ENCODE measurements at regions not wholly inside any gene's neighbourhood (a gene's known extent, or its start where the extent isn't known, plus 50 kb on each side); places are given as distances from the start of the nearest gene placed in this dataset.

- TF ChIP-seq, protein P1, sequence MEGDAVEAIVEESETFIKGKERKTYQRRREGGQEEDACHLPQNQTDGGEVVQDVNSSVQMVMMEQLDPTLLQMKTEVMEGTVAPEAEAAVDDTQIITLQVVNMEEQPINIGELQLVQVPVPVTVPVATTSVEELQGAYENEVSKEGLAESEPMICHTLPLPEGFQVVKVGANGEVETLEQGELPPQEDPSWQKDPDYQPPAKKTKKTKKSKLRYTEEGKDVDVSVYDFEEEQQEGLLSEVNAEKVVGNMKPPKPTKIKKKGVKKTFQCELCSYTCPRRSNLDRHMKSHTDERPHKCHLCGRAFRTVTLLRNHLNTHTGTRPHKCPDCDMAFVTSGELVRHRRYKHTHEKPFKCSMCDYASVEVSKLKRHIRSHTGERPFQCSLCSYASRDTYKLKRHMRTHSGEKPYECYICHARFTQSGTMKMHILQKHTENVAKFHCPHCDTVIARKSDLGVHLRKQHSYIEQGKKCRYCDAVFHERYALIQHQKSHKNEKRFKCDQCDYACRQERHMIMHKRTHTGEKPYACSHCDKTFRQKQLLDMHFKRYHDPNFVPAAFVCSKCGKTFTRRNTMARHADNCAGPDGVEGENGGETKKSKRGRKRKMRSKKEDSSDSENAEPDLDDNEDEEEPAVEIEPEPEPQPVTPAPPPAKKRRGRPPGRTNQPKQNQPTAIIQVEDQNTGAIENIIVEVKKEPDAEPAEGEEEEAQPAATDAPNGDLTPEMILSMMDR (IDR thresholded peaks at IDR 0.05 in 2 of 3, conservative IDR thresholded peaks at IDR 0.05 in 1 of 3; ENCODE audit: control insufficient read depth in 2 of 3, extremely low read depth in 1 of 3, insufficient read depth in 1 of 3, low read depth in 3 of 3, low read length in 3 of 3): no peak
Measured at GRCh38 chr1:106676021-106676420, 380.5 kb upstream of the PRMT6 start (continued).

DNA sequence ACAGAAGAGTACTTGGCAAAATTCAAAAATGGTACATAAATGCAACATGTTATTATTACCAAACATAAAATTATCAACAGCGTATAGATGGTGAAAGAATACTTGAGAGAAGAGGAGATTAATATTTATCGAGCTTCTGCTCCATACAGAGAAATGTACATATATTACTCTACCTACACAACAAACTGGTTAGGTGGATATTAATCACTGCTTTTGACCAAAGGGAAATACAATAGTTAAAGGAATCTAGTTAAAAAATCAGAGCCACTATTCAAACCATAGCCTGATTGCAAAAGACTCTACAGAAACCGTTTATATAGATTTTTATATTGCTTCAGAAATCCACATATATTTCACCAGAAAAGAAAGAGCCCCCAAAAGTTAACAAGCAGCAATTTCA lies 379.3 kb upstream of the PRMT6 start:
- no peak for ATAC-seq
- Histone ChIP-seq H4K20me1 (ENCODE audit: control insufficient read depth, insufficient read depth) (no peaks in the 10 kb centered on the region), H3K27me3 (replicated peaks in 1 of 2; ENCODE audit: control insufficient read depth in 2 of 2, insufficient read depth in 2 of 2, low read length in 1 of 2) (no peaks in the 10 kb centered on the region), H3K4me3 (no peak overlapping the region), H3K9me3 (replicated peaks; ENCODE audit: control insufficient read depth, insufficient read depth, low read length) (no peaks in the 10 kb centered on the region), H2AFZ (ENCODE audit: control insufficient read depth, low read depth, low read length) (no peak overlapping the region), H3K4me2 (ENCODE audit: control insufficient read depth, insufficient read depth) (no peak overlapping the region), H3K27ac (ENCODE audit: control insufficient read depth, insufficient read depth) (no peak overlapping the region), H3K79me2 (ENCODE audit: control insufficient read depth, insufficient read depth, low read length) (no peaks in the 10 kb centered on the region), H3K9ac (ENCODE audit: control insufficient read depth, insufficient read depth, low read length) (no peak overlapping the region), H3K4me1 (ENCODE audit: control insufficient read depth, insufficient read depth, low read length) (no peaks in the 10 kb centered on the region), H3K36me3 (ENCODE audit: control insufficient read depth in 2 of 2, insufficient read depth in 2 of 2, low read length in 1 of 2) (no peaks in the 10 kb centered on the region)
- intact Hi-C loops (cut with micrococcal nuclease; ENCODE audit: unreplicated experiment): no loop called here
- in situ Hi-C loops (cut with MboI): no loop called here
- no TSS peak for BruUV-seq (replicated peaks)
- RAD21 ChIA-PET (ENCODE audit: unreplicated experiment): no interaction called here
- DNase-seq (ENCODE audit: low read depth, low spot score): no peak
- SMC1A ChIA-PET (ENCODE audit: uncharacterized antibody, unreplicated experiment): no interaction called here
- no peak for TF ChIP-seq ZNF24 (IDR thresholded peaks at IDR 0.05)
- TF ChIP-seq TARDBP (IDR thresholded peaks at IDR 0.05; ENCODE audit: borderline replicate concordance): no peak
- no peak for TF ChIP-seq USF1 (IDR thresholded peaks at IDR 0.05; ENCODE audit: borderline replicate concordance, extremely low read length, insufficient read depth, low read depth, low read length)
- no peak for TF ChIP-seq STAT3 (IDR thresholded peaks at IDR 0.05; ENCODE audit: low read depth, low read length)
- TF ChIP-seq, protein P2, sequence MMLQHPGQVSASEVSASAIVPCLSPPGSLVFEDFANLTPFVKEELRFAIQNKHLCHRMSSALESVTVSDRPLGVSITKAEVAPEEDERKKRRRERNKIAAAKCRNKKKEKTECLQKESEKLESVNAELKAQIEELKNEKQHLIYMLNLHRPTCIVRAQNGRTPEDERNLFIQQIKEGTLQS (IDR thresholded peaks at IDR 0.05; ENCODE audit: borderline replicate concordance, extremely low read depth, low read depth, low read length): no peak
- TF ChIP-seq, protein P3, sequence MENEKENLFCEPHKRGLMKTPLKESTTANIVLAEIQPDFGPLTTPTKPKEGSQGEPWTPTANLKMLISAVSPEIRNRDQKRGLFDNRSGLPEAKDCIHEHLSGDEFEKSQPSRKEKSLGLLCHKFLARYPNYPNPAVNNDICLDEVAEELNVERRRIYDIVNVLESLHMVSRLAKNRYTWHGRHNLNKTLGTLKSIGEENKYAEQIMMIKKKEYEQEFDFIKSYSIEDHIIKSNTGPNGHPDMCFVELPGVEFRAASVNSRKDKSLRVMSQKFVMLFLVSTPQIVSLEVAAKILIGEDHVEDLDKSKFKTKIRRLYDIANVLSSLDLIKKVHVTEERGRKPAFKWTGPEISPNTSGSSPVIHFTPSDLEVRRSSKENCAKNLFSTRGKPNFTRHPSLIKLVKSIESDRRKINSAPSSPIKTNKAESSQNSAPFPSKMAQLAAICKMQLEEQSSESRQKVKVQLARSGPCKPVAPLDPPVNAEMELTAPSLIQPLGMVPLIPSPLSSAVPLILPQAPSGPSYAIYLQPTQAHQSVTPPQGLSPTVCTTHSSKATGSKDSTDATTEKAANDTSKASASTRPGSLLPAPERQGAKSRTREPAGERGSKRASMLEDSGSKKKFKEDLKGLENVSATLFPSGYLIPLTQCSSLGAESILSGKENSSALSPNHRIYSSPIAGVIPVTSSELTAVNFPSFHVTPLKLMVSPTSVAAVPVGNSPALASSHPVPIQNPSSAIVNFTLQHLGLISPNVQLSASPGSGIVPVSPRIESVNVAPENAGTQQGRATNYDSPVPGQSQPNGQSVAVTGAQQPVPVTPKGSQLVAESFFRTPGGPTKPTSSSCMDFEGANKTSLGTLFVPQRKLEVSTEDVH (IDR thresholded peaks at IDR 0.05; ENCODE audit: low read depth, partially characterized antibody): no peak
- TF ChIP-seq CBFB (IDR thresholded peaks at IDR 0.05; ENCODE audit: low read depth): no peak
- TF ChIP-seq PML (IDR thresholded peaks at IDR 0.05; ENCODE audit: low read length): no peak
- TF ChIP-seq SREBF1 (IDR thresholded peaks at IDR 0.05; ENCODE audit: low read length): no peak
- no peak for TF ChIP-seq POU2F2 (IDR thresholded peaks at IDR 0.05; ENCODE audit: borderline replicate concordance, low read depth, low read length)
- no peak for TF ChIP-seq RCOR1 (conservative IDR thresholded peaks at IDR 0.05; ENCODE audit: low read depth, low read length)
- TF ChIP-seq CBX5 (IDR thresholded peaks at IDR 0.05; ENCODE audit: low read depth): no peak
- TF ChIP-seq ESRRA (IDR thresholded peaks at IDR 0.05; ENCODE audit: low read length): no peak
- TF ChIP-seq SMARCA5 (IDR thresholded peaks at IDR 0.05): no peak
- no peak for FAIRE-seq
- CTCF ChIA-PET: no interaction called here
- POLR2A ChIA-PET: no interaction called here
- 42% methylated on average over 3 of the region's 3 CpGs for WGBS (ENCODE audit: insufficient coverage, insufficient replicate concordance, low lambda C conversion rate, missing lambda C conversion rate)

All from GM12878 (cell line).